SIG-M5 treated with dmso at 0.1 percent for 504 hours (cell line): ENCODE measurements at regions not wholly inside any gene's neighbourhood (a gene's known extent, or its start where the extent isn't known, plus 50 kb on each side); places are given as distances from the start of the nearest gene placed in this dataset.
"Not testable (repeated sequence)": the region's sequence is repeated elsewhere in the genome, so short reads cannot be mapped to it uniquely, and the experiment has no call there.

Experiments
- DNase-seq: peaks from one replicate; lab custom pipeline; 2025; ENCODE audit not compliant: unreplicated experiment; lab: John Stamatoyannopoulos, UW

DNA sequence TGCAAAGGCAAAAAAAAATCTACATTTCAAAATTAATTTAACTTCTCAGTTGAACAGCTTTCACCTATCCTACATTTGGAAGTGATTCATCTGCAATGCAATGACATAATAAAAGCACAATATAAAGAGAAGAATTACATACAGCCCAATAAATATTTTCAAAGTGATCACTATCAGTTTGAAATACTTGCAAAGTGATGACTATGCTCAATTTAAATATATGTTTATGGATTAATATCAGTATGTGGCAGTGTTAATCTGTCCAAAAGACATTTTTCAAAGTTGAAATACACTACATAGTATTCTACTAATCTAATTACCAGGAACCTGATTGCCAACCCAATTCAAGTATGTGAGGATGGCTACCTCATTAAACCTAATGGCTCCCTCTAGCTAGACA is 460.7 kb upstream of the ATXN7L3B start:
- no peak for DNase-seq

DNA sequence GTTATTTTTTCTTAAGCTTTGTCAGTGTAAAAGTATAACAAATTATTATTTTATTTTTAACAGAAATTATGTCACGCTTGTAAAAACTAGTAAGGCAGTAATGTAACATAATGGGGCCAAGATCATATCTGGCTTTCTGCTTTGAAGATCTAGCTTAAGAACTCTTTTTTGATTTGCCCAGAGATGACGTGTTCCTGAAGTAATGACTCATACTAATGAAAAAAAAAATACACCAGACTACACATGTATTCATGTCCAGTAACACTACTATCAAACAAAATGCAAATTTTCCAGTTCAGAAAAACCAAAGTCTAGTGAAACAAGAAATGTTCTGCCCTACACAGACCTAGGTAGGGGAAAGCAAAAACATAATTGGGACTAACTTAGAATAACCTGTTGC is 432.2 kb upstream of the ATXN7L3B start:
- DNase-seq = no peak

DNA sequence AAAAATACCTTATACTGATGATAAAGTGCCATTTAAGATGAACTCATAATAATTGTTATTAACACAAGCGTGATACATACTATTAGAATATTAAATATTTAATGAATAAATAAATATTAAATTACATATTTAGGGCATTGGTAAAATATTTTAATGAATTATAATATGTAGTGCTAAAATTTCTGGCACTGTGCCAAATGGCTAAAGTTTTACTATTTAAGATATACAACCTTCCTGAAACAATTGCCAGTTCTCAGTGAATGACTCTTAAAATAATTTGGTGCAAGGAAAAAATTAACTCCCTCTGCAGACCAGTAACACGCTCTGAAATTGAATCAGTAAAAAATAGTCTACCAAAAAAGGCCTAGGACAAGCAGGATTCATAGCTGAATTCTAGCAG is 428.9 kb upstream of the ATXN7L3B start:
- no peak for DNase-seq

DNA sequence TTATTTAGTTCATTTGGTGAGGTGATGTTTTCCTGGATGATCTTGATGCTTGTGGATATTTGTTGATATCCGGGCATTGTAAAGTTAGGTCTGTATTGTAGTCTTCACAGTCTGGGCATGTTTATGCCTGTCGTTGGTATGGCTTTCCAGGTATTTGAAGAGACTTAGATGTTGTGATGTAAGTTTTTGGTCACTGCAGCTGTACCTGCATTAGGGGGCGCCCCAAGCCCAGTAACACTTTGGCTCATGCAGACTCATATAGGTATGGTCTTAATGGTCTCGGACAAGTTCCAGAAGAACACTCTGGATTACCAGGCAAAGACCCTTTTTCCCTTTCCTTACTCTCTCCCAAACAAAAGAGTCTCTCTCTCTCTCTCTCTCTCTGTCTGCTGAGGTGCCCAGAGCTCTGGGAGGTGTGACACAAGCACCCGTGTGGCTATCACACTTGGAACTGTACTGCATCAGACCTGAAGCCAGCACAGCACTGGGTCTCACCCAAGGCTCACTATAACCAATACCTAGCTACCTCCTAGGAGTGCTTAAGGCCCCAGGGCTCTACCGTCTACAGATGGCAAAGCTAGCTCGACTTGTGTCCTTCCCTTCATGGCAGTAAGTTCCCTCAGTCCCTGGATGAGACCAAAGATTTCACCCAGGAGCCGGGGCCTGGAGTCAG is 425.8 kb upstream of the ATXN7L3B start:
- peak; percentile 13 for DNase-seq

DNA sequence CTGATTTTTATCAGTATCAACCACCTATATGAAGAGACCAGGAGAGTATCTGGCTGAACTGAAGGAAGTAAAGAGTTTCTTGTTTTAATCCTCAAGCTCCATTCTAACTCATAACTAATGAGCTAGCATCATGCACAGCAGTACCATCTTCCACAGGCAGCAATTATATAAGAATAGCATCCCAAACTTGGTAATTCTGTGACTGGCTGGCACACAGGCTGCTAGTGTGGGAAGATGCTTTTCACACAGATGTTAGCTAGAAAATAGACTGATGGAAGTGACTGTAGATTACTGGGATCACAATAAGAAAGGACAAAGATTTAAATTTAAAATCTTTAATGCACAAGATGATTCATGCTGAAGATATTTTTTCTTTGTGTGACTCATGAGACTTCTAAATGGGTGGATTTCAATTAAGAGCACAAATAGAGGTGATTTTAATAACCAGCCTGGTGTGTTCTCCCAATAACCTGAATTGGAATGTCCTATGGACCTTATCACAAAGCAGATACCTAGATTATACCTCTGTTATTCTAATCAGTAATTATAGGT is 417.7 kb upstream of the ATXN7L3B start:
- DNase-seq = no peak

- no peak for DNase-seq
Measured at GRCh38 chr12:74120644-74121043, 417.0 kb upstream of the ATXN7L3B start.

DNA sequence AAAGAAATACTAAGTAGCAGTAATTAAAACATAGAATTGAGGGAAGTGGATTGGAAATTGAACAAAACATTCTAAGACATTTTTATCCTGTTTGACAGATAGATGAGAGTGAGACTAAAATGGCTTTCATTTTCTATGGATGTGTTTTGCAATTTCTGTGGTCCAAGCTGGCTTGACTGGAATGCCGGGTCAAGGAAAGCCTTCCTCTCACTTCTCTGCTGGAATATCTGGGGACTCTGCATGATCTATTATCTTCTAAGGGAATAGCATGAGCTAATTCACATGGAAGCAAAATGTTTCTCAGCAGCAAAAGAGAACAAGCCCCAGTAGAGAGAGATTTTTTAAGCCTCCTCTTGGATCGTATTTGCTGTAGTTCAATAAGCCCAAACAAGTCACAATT is 407.9 kb upstream of the ATXN7L3B start:
- DNase-seq = no peak

DNA sequence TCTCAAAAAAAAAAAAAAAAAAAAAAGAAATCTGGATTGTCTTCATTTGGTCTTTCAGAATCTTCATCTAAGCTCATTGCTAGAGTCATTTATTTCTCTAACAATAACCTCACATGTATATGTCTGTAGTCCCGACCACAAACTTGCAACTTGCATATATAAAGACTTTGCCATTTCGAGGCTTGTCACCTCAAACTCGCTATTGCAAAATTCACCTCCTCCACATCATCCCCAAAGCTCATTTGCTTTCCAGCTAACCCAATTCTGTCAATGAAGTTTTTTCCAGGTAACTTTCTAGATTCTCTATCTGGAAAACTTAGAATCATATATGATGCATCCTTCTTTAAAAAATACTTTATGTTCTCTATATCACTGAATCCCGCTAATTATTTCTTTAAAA is 393.2 kb upstream of the ATXN7L3B start:
- no peak for DNase-seq

DNA sequence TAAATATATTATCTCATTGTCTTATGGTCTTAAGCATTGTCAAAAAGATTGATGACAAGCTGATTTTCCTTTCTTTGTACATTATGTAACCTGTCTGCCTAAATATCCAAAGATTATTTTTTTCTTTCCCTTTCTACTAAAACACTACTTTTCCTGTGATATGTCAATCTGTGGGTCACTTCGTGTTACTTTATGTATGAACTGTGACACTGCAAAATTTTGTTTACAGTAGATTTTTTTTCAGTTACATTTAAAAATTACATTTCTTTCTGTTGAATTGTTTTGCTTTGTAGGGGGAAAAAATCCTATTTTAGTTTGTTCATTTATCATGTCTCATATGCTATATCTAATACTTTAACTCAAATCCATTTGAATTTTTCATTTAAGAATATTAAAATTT is 392.3 kb upstream of the ATXN7L3B start:
- DNase-seq = no peak

- DNase-seq = no peak
Measured at GRCh38 chr12:74148849-74149248, 388.8 kb upstream of the ATXN7L3B start.

DNA sequence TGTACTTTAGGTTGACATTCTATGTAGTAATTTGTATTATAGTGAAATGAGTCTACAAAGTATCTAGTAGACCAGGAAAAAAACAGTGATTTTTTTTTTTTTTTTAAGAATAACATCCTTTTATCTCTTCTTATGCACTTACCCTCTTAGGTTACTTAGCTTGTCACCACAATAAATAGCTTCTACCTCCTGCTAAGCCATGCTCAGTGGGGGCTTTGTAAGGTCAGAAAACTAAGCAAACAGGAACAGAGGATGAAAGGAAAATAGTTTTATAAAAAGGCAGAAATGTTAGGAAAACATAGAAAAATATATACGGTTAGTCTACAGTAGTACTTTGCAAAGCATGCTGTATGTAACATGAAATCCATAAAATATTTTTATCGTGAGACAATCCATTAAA is 385.3 kb upstream of the ATXN7L3B start:
- DNase-seq = no peak

DNA sequence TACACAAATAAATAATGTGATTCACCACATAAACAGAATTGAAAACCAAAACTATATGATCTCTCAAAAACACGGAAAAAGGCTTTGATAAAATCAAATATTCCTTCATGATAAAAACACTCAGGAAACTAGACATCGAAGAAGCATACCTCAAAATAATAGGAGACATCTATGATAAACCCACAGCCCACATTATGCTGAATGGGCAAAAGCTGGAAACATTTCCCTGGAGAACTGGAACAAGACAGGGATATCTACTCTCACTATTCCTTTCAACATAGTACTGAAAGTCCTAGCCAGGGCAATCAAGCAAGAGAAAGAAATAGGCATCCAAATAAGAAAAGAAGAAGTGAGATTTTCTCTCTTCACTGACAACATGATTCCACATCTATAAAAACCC is 371.5 kb upstream of the ATXN7L3B start:
- no peak for DNase-seq

DNA sequence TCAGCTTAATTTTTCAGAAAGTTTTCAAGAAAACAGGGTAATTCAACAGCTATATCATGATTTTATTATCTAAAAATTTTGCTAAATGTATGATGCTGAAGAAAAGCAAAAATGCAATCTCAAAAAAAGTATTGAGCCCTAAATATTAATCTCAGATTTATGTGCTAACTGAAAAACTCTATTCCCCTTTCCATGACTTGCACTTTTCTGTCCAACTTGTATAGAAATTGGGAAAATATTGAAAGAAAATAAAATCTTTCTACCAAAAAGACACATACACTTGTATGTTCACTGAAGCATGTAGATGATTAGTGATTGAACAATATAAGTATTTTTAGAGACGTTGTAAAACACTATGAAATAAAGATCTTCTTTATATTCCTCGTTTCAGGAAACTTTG is 368.0 kb upstream of the ATXN7L3B start:
- no peak for DNase-seq

DNA sequence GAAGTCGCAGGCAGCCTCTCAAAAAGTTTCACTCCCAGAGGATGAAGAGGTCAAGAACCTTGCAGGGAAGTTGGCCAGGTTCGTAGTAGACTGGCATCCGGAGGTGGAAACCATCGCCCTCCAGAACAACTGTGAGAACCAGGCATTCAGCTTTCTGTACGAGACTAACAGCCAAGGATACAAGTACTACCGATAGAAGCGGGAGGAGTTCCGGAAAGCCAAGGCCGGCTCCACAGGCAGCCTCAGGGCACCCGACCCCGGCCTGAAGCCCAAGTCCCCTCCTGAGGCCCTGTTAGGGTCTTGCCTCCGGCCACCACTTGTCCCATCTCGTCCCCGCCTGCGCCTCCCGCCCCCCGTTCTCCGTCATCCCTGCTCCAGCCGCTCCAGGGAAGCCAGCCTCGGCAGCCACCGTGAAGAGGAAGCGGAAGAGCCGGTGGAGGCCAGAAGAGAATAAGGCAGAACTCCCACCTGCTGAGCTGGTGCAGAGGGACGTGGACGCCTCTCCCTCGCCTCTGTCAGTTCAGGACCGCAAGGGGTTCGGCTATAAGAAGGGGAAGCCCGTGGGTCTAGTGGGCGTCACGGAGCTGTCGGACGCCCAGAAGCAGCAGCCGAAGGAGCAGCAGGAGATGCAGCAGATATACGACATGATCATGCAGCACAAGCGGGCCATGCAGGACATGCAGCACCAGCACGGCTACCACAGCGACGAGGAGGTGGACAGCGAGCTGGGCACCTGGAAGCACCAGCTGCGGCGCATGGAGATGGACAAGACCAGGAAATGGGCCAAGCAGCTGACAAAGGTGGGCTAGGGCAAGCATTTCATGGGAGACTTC is 366.8 kb upstream of the ATXN7L3B start:
- DNase-seq = no peak

- no peak for DNase-seq
Measured at GRCh38 chr12:74171478-74171909, 366.1 kb upstream of the ATXN7L3B start.

DNA sequence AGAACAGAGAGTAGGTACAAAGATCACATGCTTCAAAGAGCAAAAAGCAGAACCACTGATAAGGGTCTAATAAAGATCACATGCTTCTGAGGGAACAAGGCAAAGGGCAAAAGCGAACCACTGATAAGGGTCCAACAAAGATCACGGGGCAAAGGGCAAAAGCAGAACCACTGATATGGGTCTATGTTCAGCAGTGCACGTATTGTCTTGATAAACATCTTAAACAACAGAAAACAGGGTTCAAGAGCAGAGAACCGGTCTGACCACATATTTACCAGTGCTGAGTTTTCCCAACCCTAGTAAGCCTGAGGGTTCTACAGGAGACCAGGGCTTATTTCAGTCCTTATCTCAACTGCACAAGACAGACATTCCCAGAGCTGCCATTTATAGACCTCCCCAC is 362.7 kb upstream of the ATXN7L3B start:
- not testable (repeated sequence) for DNase-seq

DNA sequence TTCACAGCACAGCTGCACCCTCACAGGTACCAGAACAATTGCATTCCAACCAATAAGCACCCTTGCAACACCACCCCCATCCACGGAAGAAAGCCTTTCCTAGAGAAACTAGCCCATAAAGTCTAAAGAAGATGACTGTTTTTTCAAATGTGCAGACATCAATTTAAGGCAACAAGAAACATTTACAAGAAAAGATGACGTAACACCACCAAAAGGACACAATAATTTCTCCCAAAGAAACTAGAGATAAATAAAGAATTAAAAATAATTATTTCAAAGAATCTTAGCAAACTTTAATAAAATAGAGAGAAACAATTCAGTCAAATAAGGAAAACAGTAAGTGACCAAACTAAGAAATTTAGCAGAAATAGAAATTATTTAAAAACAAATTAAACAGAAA is 352.3 kb upstream of the ATXN7L3B start:
- no peak for DNase-seq

GRCh38 chr12:74193191-74193590 is 344.4 kb upstream of the ATXN7L3B start:
- no peak for DNase-seq

GRCh38 chr12:74204236-74204635 is 333.4 kb upstream of the ATXN7L3B start:
- no peak for DNase-seq

DNA sequence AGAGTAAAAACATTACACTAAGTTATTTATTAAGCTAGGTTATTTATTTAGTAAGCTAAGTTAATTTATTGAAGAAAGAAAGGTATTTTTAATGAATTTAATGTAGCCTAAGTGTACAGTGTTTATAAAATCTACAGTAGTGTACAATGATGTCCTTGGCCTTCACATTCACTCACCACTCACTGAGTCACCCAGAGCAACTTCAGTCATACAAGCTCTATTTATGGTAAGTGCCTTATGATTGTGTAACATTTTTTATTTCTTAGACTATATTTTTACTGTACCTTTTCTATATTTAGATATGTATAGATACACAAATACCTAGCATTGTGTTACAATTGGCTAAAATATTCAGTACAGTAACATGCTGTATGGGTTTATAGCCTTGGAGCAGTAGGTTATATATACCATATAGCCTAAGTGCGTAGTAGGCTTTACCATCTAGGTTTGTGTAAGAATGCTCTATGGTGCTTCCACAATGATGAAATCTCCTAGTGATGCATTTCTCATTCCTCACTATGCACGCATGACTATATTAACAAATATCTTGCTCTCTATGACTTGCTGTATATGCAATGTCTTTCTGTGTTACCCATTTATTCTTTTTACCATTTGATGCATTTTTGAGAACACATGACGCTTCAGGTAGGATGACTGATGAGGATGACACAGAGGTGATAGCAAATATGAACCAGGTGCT is 309.6 kb upstream of the ATXN7L3B start:
- no peak for DNase-seq

GRCh38 chr12:74229671-74230070 is 308.0 kb upstream of the ATXN7L3B start:
- DNase-seq = no peak

GRCh38 chr12:74235342-74235741 is 302.3 kb upstream of the ATXN7L3B start:
- DNase-seq = no peak
